PC-3 (cell line): ENCODE measurements at regions not wholly inside any gene's neighbourhood (a gene's known extent, or its start where the extent isn't known, plus 50 kb on each side); places are given as distances from the start of the nearest gene placed in this dataset.

Experiments
- ATAC-seq: fragments of 200-7000 bp; cut with Tn5 transposase; 2 replicates; pipeline ENCODE4 v1.9.1; 2020; ENCODE audit warnings: mild to moderate bottlenecking, moderate library complexity
- BruUV-seq: library from RNA; stranded (reverse); fragments of 400-500 nt; replicated peaks from 2 replicates; lab custom pipeline; 2021; lab: Mats Ljungman, UMichigan
- CTCF ChIA-PET: fragments of 300-600 bp; sonication (Branson Sonifier 250); formaldehyde crosslinking; loops from one replicate; lab custom pipeline; 2022; ENCODE audit warnings: antibody characterized with exemption; lab: Charles Lee
- POLR2A ChIA-PET: fragments of 300-600 bp; sonication (Branson Sonifier 250); formaldehyde crosslinking; loops from one replicate; lab custom pipeline; 2022; ENCODE audit warnings: antibody characterized with exemption; ENCODE audit not compliant: unreplicated experiment; lab: Charles Lee
- DNase-seq: peaks from one replicate; pipeline ENCODE4 v3.0.0-alpha.2; 2015
- H2AFZ ChIP-seq: fragments of 300-600 bp; sonication (generic); 2 replicates; pipeline ENCODE4 v1.6.0; 2016; ENCODE audit warnings: antibody characterized with exemption, low read length
- H3F3A ChIP-seq: fragments of 300-600 bp; sonication (generic); one replicate; pipeline ENCODE4 v1.6.0; 2017; ENCODE audit warnings: antibody characterized with exemption, low read length, control low read depth, mild to moderate bottlenecking; ENCODE audit not compliant: unreplicated experiment
- H3K27ac ChIP-seq: fragments of 300-600 bp; sonication (generic); 2 replicates; pipeline ENCODE4 v1.5.1; 2016; ENCODE audit warnings: mild to moderate bottlenecking, low read length
- H3K27me3 ChIP-seq: fragments of 300-600 bp; sonication (generic); 2 replicates; pipeline ENCODE4 v1.6.1; 2016; ENCODE audit warnings: low read length, mixed read lengths
- H3K36me3 ChIP-seq: fragments of 300-600 bp; sonication (generic); 2 replicates; pipeline ENCODE4 v1.6.1; 2016; ENCODE audit warnings: low read depth, mixed run types, low read length, mixed read lengths
- H3K4me1 ChIP-seq: fragments of 300-600 bp; sonication (generic); 2 replicates; pipeline ENCODE4 v1.5.1; 2016; ENCODE audit warnings: low read length; ENCODE audit not compliant: insufficient read depth
- H3K4me2 ChIP-seq: fragments of 300-600 bp; sonication (generic); 2 replicates; pipeline ENCODE4 v1.6.0; 2016; ENCODE audit warnings: low read length
- H3K4me3 ChIP-seq: fragments of 300-600 bp; sonication (generic); 2 replicates; pipeline ENCODE4 v1.5.1; 2016; ENCODE audit warnings: mild to moderate bottlenecking, low read length, mixed read lengths
- H3K79me2 ChIP-seq: fragments of 300-600 bp; sonication (generic); 2 replicates; pipeline ENCODE4 v1.6.1; 2017; ENCODE audit warnings: low read length, mixed read lengths
- H3K9ac ChIP-seq: fragments of 300-600 bp; sonication (generic); 2 replicates; pipeline ENCODE4 v1.6.0; 2016; ENCODE audit warnings: mild to moderate bottlenecking, low read length
- H3K9me2 ChIP-seq: fragments of 300-600 bp; sonication (generic); replicated peaks from 2 replicates; pipeline ENCODE4 v1.6.1; 2016; ENCODE audit warnings: mixed run types, low read length, mixed read lengths
- H3K9me3 ChIP-seq: fragments of 300-600 bp; sonication (generic); 2 replicates; pipeline ENCODE4 v1.6.1; 2016; ENCODE audit warnings: low read length, mixed read lengths
- H4K20me1 ChIP-seq: fragments of 300-600 bp; sonication (generic); 2 replicates; pipeline ENCODE4 v1.6.1; 2016; ENCODE audit warnings: low read length, mixed read lengths
- EZH2 ChIP-seq: fragments of 300-600 bp; sonication (generic); IDR thresholded peaks from one replicate; pipeline ENCODE4 v1.6.1; 2017; ENCODE audit warnings: antibody characterized with exemption, mild to moderate bottlenecking, low read length; ENCODE audit not compliant: unreplicated experiment
- EZH2phosphoT487 ChIP-seq: fragments of 300-600 bp; sonication (generic); IDR thresholded peaks from 2 replicates; pipeline ENCODE4 v1.6.1; 2018; ENCODE audit warnings: mild to moderate bottlenecking, antibody characterized with exemption, low read length, borderline replicate concordance
- intact Hi-C: fragments of 100-400 bp; cut with micrococcal nuclease; formaldehyde crosslinking; loops from 2 replicates; pipeline ENCODE4 v1.9.0; 2023
- TF ChIP-seq, protein P1 (sequence below): fragments of 300-600 bp; sonication (generic); conservative IDR thresholded peaks from 2 replicates; pipeline ENCODE4 v1.5.1; 2017; ENCODE audit warnings: antibody characterized with exemption, low read depth, mild to moderate bottlenecking, low read length

DNA sequence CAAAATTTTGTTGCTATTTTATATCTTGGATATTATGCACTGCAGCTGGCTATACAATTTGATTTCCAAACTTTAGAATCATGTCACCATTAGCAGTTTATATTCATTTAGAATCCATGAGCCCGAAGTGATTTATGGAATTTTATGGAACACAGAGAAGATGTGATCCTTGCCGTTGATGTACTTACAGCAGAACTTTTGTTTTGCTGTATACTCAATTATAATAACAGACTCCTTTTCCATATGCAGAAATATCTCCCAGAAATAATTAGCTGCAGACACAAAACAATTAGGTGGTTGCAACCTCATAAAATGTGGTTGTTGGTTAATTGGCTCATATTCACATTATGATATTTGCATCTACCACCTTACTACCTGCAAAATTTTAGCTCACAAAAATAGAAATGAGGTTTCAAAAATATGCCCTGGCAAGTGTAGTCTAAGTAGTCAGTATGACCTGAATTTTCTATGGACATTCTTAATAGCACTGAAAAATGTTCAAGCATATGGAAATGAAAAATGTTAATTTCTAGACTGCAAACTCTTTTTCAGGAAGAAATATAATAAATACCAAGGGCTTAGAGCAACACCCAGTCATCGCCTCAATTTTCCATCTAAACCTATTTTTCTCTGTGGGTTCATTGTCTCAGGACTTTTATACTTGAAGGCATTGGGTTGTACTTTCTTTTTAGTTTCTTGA, 997.6 kb downstream of the MCTP2 start:
- intact Hi-C loops = no loop called here
- ChIA-PET CTCF (no interaction called here), POLR2A (no interaction called here)
- Histone ChIP-seq H2AFZ (no peak overlapping the region), H3K36me3 (no peaks in the 10 kb centered on the region), H3K4me1 (no peaks in the 10 kb centered on the region), H3K27me3 (peaks cover 3% of the 10 kb centered on the region; the same call in 1 of the 2 replicates), H3K27ac (no peak overlapping the region), H3K4me2 (no peak overlapping the region), H3K9ac (no peak overlapping the region), H3K4me3 (no peak overlapping the region), H3K79me2 (no peaks in the 10 kb centered on the region), H3F3A (no peaks in the 10 kb centered on the region), H3K9me3 (no peaks in the 10 kb centered on the region), H4K20me1 (no peaks in the 10 kb centered on the region), H3K9me2 (no peaks in the 10 kb centered on the region)
- DNase-seq (no peak), ATAC-seq (no peak)
- BruUV-seq = no TSS peak
- TF ChIP-seq, protein P1, sequence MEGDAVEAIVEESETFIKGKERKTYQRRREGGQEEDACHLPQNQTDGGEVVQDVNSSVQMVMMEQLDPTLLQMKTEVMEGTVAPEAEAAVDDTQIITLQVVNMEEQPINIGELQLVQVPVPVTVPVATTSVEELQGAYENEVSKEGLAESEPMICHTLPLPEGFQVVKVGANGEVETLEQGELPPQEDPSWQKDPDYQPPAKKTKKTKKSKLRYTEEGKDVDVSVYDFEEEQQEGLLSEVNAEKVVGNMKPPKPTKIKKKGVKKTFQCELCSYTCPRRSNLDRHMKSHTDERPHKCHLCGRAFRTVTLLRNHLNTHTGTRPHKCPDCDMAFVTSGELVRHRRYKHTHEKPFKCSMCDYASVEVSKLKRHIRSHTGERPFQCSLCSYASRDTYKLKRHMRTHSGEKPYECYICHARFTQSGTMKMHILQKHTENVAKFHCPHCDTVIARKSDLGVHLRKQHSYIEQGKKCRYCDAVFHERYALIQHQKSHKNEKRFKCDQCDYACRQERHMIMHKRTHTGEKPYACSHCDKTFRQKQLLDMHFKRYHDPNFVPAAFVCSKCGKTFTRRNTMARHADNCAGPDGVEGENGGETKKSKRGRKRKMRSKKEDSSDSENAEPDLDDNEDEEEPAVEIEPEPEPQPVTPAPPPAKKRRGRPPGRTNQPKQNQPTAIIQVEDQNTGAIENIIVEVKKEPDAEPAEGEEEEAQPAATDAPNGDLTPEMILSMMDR = no peak
- TF ChIP-seq EZH2 = no peak
- no peak for TF ChIP-seq EZH2phosphoT487

DNA sequence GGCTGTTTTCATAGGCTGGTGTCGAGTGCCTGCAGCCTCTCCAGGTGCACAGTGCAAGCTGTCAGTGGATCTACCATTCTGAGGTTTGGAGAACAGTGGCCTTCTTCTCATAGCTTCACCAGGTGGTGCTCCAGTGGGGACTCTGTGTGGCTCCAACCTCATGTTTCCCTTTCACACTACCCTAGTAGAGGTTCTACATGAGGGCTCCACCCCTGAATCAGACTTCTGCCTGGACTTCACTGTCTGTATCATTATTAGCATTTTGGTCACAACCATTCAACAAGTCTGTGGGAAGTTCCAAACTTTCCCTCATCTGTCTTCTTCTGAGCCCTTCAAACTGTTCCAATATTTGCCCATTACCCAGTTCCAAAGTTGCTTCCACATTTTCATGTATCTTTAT, 1003.7 kb downstream of the MCTP2 start:
- no peak overlapping the region for H3K4me3 ChIP-seq
- H3F3A ChIP-seq = no peaks in the 10 kb centered on the region
- TF ChIP-seq, protein P1 = no peak
- TF ChIP-seq EZH2 (no peak), EZH2phosphoT487 (no peak)
- ChIA-PET CTCF (no interaction called here), POLR2A (no interaction called here)
- H3K9me3 ChIP-seq = no peaks in the 10 kb centered on the region
- H3K9me2 ChIP-seq = 0 out of 2 replicates have a peak, but pooled peaks cover 3% of the 10 kb centered on the region
- DNase-seq = no peak
- peaks cover 1% of the 10 kb centered on the region; the same call in 1 of the 2 replicates for H3K27me3 ChIP-seq
- intact Hi-C loops = no loop called here
- H3K9ac ChIP-seq = no peak overlapping the region
- H3K36me3 ChIP-seq = no peaks in the 10 kb centered on the region
- BruUV-seq = no TSS peak
- H3K27ac ChIP-seq = no peak overlapping the region
- no peaks in the 10 kb centered on the region for H3K79me2 ChIP-seq
- ATAC-seq = no peak
- H3K4me1 ChIP-seq = no peaks in the 10 kb centered on the region
- H4K20me1 ChIP-seq = no peaks in the 10 kb centered on the region
- no peak overlapping the region for H2AFZ ChIP-seq
- H3K4me2 ChIP-seq = no peak overlapping the region
